K562 (cell line): ENCODE measurements at regions not wholly inside any gene's neighbourhood (a gene's known extent, or its start where the extent isn't known, plus 50 kb on each side); places are given as distances from the start of the nearest gene placed in this dataset.

ENCODE experiments used
- MAZ ChIP-seq, 2 experiments: fragments of 450-650 bp in 1 of 2; sonication (generic) in 1 of 2; formaldehyde crosslinking; IDR thresholded peaks in 1 of 2; conservative IDR thresholded peaks in 1 of 2; 2 replicates each; pipeline versions ENCODE4 v1.4.0 to v1.5.0; 2020; ENCODE audit warnings: mild to moderate bottlenecking in 1 of 2, missing genetic modification reagents in 1 of 2
- MCM2 ChIP-seq: fragments of 450-650 bp; IDR thresholded peaks from 2 replicates; pipeline ENCODE4 v1.6.1; 2017; ENCODE audit warnings: low read depth, mild to moderate bottlenecking
- MYNN ChIP-seq, 2 experiments: sonication (generic); formaldehyde crosslinking in 1 of 2; IDR thresholded peaks; 2 replicates each; pipeline versions ENCODE4 v1.5.0 to v1.6.1; 2016 to 2020; ENCODE audit warnings: antibody characterized with exemption in 1 of 2, missing genetic modification reagents in 1 of 2
- PHB ChIP-seq: fragments of 250-450 bp; sonication (Bioruptor Pico); IDR thresholded peaks from 2 replicates; pipeline ENCODE4 v1.5.0; 2021
- RBM39 ChIP-seq: fragments of 200-400 bp; formaldehyde crosslinking; optimal IDR thresholded peaks from 2 replicates; pipeline ENCODE3; 2018; ENCODE audit warnings: low read depth, low read length
- SFPQ ChIP-seq: fragments of 200-400 bp; formaldehyde crosslinking; IDR thresholded peaks from 2 replicates; pipeline ENCODE4 v1.6.1; 2017; ENCODE audit warnings: mild to moderate bottlenecking, low read depth, low read length, moderate library complexity
- SMARCA4 ChIP-seq: fragments of 450-650 bp; IDR thresholded peaks from 2 replicates; pipeline ENCODE4 v1.6.1; 2016
- TAF15 ChIP-seq: fragments of 200-400 bp; formaldehyde crosslinking; IDR thresholded peaks from 2 replicates; pipeline ENCODE4 v1.6.1; 2017; ENCODE audit warnings: mild to moderate bottlenecking, low read depth, low read length, moderate library complexity
- ZBED1 ChIP-seq: IDR thresholded peaks from 2 replicates; pipeline ENCODE4 v1.6.1; 2014
- ZNF212 ChIP-seq: fragments of 450-650 bp; formaldehyde crosslinking; IDR thresholded peaks from 2 replicates; pipeline ENCODE4 v1.4.0; 2020; ENCODE audit warnings: mild to moderate bottlenecking
- TF ChIP-seq, protein P1 (sequence below): fragments of 450-650 bp; IDR thresholded peaks from 2 replicates; pipeline ENCODE4 v1.6.1; 2016; ENCODE audit warnings: mild to moderate bottlenecking, moderate library complexity
- TF ChIP-seq, protein P2 (sequence below): fragments of 450-650 bp; formaldehyde crosslinking; IDR thresholded peaks from 2 replicates; pipeline ENCODE4 v1.4.0; 2020; ENCODE audit warnings: mild to moderate bottlenecking, mixed read lengths

DNA sequence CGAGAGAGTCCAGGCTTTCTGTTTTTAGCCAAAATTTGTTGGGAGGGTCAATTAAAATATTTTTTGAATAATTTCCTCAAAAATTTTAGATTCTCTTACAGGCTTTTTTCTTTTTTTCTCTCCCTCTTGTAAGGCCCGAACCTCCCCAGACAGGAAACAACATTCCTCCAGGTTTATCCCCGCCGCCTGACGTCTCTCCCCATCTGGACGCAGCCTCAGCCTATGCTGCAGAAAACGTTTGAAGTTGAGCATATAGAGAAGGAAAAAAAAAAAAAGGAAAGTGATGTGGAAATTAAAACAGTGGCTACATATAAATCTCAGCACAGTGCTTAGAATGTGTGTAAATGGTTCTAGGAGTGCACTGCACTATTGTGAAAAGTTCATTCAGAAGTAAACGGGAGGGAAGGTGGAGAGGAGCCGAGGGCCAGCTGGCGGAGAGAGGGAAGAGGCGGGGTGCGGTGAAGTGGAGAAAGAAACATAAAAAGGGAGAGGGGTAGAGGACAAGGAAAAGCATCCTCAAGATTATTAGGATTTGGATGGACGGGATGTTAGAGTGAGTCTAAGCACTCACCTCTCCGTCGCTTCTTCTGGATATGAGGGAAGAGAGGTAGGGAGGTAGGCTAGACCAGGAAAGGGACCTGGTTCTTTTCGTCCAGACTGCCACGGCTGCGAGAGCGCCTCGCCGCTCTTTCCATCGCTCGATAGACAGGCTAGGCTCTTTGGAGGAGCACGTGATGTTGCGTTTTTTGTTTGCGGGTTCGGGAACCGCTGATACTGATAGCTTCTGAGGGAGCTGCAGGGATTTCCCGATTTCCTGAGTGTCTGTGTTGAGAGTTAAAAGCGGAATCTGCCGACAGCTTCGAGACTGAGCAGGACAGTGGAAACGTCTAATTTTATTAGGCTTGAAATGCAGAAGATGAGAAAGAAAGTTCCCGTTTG, 98.7 kb downstream of the TRIM27 start (continued):
- TF ChIP-seq, protein P1, sequence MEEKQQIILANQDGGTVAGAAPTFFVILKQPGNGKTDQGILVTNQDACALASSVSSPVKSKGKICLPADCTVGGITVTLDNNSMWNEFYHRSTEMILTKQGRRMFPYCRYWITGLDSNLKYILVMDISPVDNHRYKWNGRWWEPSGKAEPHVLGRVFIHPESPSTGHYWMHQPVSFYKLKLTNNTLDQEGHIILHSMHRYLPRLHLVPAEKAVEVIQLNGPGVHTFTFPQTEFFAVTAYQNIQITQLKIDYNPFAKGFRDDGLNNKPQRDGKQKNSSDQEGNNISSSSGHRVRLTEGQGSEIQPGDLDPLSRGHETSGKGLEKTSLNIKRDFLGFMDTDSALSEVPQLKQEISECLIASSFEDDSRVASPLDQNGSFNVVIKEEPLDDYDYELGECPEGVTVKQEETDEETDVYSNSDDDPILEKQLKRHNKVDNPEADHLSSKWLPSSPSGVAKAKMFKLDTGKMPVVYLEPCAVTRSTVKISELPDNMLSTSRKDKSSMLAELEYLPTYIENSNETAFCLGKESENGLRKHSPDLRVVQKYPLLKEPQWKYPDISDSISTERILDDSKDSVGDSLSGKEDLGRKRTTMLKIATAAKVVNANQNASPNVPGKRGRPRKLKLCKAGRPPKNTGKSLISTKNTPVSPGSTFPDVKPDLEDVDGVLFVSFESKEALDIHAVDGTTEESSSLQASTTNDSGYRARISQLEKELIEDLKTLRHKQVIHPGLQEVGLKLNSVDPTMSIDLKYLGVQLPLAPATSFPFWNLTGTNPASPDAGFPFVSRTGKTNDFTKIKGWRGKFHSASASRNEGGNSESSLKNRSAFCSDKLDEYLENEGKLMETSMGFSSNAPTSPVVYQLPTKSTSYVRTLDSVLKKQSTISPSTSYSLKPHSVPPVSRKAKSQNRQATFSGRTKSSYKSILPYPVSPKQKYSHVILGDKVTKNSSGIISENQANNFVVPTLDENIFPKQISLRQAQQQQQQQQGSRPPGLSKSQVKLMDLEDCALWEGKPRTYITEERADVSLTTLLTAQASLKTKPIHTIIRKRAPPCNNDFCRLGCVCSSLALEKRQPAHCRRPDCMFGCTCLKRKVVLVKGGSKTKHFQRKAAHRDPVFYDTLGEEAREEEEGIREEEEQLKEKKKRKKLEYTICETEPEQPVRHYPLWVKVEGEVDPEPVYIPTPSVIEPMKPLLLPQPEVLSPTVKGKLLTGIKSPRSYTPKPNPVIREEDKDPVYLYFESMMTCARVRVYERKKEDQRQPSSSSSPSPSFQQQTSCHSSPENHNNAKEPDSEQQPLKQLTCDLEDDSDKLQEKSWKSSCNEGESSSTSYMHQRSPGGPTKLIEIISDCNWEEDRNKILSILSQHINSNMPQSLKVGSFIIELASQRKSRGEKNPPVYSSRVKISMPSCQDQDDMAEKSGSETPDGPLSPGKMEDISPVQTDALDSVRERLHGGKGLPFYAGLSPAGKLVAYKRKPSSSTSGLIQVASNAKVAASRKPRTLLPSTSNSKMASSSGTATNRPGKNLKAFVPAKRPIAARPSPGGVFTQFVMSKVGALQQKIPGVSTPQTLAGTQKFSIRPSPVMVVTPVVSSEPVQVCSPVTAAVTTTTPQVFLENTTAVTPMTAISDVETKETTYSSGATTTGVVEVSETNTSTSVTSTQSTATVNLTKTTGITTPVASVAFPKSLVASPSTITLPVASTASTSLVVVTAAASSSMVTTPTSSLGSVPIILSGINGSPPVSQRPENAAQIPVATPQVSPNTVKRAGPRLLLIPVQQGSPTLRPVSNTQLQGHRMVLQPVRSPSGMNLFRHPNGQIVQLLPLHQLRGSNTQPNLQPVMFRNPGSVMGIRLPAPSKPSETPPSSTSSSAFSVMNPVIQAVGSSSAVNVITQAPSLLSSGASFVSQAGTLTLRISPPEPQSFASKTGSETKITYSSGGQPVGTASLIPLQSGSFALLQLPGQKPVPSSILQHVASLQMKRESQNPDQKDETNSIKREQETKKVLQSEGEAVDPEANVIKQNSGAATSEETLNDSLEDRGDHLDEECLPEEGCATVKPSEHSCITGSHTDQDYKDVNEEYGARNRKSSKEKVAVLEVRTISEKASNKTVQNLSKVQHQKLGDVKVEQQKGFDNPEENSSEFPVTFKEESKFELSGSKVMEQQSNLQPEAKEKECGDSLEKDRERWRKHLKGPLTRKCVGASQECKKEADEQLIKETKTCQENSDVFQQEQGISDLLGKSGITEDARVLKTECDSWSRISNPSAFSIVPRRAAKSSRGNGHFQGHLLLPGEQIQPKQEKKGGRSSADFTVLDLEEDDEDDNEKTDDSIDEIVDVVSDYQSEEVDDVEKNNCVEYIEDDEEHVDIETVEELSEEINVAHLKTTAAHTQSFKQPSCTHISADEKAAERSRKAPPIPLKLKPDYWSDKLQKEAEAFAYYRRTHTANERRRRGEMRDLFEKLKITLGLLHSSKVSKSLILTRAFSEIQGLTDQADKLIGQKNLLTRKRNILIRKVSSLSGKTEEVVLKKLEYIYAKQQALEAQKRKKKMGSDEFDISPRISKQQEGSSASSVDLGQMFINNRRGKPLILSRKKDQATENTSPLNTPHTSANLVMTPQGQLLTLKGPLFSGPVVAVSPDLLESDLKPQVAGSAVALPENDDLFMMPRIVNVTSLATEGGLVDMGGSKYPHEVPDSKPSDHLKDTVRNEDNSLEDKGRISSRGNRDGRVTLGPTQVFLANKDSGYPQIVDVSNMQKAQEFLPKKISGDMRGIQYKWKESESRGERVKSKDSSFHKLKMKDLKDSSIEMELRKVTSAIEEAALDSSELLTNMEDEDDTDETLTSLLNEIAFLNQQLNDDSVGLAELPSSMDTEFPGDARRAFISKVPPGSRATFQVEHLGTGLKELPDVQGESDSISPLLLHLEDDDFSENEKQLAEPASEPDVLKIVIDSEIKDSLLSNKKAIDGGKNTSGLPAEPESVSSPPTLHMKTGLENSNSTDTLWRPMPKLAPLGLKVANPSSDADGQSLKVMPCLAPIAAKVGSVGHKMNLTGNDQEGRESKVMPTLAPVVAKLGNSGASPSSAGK: peak; percentile 72
- TF ChIP-seq SFPQ (no peak), RBM39 (peak; percentile 80), SMARCA4 (no peak), ZBED1 (no peak), MAZ (CRISPR knock-in tag; conservative IDR thresholded peaks at IDR 0.05 in 1 of 2, IDR thresholded peaks at IDR 0.05 in 1 of 2) (peak in 1 of 2 experiments; percentile 48; a peak in 1 of 4 replicates), MCM2 (no peak), PHB (no peak), ZNF212 (CRISPR knock-in tag) (no peak), TAF15 (no peak), MYNN (IDR thresholded peaks at IDR 0.05) (no peak), MYNN (CRISPR knock-in tag; IDR thresholded peaks at IDR 0.05) (no peak)
- TF ChIP-seq, protein P2, sequence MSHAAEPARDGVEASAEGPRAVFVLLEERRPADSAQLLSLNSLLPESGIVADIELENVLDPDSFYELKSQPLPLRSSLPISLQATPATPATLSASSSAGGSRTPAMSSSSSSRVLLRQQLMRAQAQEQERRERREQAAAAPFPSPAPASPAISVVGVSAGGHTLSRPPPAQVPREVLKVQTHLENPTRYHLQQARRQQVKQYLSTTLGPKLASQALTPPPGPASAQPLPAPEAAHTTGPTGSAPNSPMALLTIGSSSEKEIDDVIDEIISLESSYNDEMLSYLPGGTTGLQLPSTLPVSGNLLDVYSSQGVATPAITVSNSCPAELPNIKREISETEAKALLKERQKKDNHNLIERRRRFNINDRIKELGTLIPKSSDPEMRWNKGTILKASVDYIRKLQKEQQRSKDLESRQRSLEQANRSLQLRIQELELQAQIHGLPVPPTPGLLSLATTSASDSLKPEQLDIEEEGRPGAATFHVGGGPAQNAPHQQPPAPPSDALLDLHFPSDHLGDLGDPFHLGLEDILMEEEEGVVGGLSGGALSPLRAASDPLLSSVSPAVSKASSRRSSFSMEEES (CRISPR knock-in tag): peak; percentile 71
